ENCODE measurements at regions not wholly inside any gene's neighbourhood (a gene's known extent, or its start where the extent isn't known, plus 50 kb on each side); places are given as distances from the start of the nearest gene placed in this dataset.

DNA sequence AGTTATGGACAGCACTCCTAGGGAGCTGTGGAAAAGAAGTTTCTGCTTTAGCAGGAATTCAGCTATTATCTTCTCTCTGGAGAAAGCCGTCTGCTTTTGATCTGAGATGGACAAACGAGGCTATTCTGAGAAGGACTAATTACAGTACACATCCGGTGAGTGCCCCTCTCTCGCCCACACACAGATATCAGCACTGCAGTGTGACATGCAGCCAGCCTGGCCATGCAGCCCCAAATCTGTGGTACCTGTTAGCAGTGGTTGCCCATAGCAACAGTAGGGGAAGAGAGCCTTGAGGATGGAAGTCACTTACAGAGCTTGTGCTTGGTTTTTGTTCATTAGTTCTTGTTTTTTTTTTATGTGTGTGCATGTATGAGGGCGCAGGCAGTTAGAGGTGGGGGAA, 73.9 kb upstream of the TRIB2 start:
- DNase-seq (ENCODE audit: extremely low spot score, insufficient read length, low read depth) (no peak), FAIRE-seq (no peak)

- DNase-seq (ENCODE audit: extremely low spot score, insufficient read length, low read depth) (no peak), FAIRE-seq (no peak)
Observed at GRCh38 chr2:12649602-12650400, 66.9 kb upstream of the TRIB2 start.

GRCh38 chr2:12651641-12652040, 65.1 kb upstream of the TRIB2 start:
- DNase-seq (ENCODE audit: extremely low spot score, insufficient read length, low read depth) (no peak), FAIRE-seq (no peak)

- no peak for FAIRE-seq
Observed at GRCh38 chr2:12652723-12653122, 64.0 kb upstream of the TRIB2 start.

GRCh38 chr2:12657560-12657959, 59.2 kb upstream of the TRIB2 start:
- DNase-seq (ENCODE audit: extremely low spot score, insufficient read length, low read depth) (no peak), FAIRE-seq (no peak)

More at GRCh38 chr2:12652723-12653122, 64.0 kb upstream of the TRIB2 start:
- DNase-seq (ENCODE audit: extremely low spot score, insufficient read length, low read depth): no peak

GRCh38 chr2:12658310-12658945, 58.3 kb upstream of the TRIB2 start:
- FAIRE-seq: no peak
- no peak for DNase-seq (ENCODE audit: extremely low spot score, insufficient read length, low read depth)

DNA sequence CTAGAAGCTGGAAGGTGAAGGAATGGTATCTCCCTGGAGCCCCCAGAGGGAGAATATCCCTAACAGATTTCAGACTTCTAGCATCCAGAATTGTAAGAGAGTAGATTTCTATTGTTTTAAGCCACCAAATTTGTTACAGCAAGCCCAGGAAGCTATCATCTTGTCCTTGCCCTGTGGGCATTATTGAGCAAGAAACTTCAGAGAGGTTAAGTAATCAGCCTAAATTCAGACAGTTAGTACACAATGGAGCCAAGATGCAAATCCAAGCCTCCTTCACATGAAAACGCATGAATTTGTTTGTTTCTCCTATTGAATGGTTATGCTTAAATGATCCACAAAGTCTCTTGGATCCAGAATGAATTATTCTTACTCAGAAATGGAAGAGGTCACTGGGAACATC, 55.2 kb upstream of the TRIB2 start:
- FAIRE-seq: no peak
- no peak for DNase-seq (ENCODE audit: extremely low spot score, insufficient read length, low read depth)

- DNase-seq (ENCODE audit: extremely low spot score, insufficient read length, low read depth) (no peak), FAIRE-seq (no peak)
Observed at GRCh38 chr2:12663306-12664037, 53.3 kb upstream of the TRIB2 start.

DNA sequence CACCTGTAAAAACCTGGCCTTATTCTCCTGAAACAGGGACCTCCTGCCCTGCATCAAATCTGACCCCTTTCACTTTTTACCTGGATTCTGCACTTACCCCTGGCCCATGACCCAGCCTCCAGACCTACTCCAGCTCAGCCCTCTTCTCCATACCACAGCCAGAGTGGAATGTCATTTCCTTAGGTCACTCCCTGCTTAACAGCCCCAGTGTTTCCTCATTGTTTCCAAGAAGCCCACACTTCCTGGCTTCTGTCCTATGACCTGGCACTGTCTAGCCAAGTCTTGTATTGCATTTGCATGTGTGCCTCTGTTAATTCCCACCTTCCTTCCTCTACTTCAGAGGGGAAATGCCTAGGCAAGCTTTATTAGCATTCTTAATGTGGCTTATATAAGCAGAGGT, 51.4 kb upstream of the TRIB2 start:
- no peak for DNase-seq (ENCODE audit: extremely low spot score, insufficient read length, low read depth)
- FAIRE-seq: no peak

DNA sequence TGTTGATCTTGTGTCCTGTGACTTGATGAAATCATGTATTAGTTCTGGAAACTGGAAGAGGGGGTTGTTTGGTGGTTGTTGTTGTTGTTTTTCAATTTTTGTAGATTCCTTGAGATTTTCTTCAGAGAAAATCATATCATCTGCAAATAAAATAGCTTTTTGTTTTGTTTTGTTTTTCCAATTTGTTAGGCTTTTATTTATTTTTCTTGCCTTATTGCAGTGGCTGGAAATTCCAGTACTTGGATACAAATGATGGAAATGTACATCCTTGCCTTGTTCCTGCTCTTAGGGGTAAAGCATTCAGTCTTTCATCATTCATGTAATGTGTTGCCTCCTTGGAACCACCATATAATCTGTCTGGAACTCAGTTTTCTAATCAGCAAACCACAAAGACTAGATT, 50.3 kb upstream of the TRIB2 start:
- FAIRE-seq: no peak

More for the DNA sequence above, 50.3 kb upstream of the TRIB2 start:
- DNase-seq (ENCODE audit: extremely low spot score, insufficient read length, low read depth): no peak
